ENCODE measurements at regions not wholly inside any gene's neighbourhood (a gene's known extent, or its start where the extent isn't known, plus 50 kb on each side); places are given as distances from the start of the nearest gene placed in this dataset.

- H3K36me3 Mint-ChIP-seq (ENCODE audit: insufficient read depth): peaks cover 3% of the 10 kb centered on the region
Observed at GRCh38 chr14:105797546-105797945, 271.2 kb downstream of the TMEM121 start.

GRCh38 chr14:105805701-105806100, 279.3 kb downstream of the TMEM121 start:
- H3K4me1 Mint-ChIP-seq (ENCODE audit: low read depth): no peaks in the 10 kb centered on the region
- H3K9me3 Mint-ChIP-seq (ENCODE audit: low read depth): peaks cover 63% of the 10 kb centered on the region
- no peak for DNase-seq (ENCODE audit: low spot score, unreplicated experiment)
- no peak overlapping the region for H3K4me3 Mint-ChIP-seq (ENCODE audit: low read depth)
- no peaks in the 10 kb centered on the region for H3K36me3 Mint-ChIP-seq (ENCODE audit: insufficient read depth)
- H3K27ac Mint-ChIP-seq: no peak overlapping the region
- no peaks in the 10 kb centered on the region for H3K27me3 Mint-ChIP-seq
- TF ChIP-seq, protein P1, sequence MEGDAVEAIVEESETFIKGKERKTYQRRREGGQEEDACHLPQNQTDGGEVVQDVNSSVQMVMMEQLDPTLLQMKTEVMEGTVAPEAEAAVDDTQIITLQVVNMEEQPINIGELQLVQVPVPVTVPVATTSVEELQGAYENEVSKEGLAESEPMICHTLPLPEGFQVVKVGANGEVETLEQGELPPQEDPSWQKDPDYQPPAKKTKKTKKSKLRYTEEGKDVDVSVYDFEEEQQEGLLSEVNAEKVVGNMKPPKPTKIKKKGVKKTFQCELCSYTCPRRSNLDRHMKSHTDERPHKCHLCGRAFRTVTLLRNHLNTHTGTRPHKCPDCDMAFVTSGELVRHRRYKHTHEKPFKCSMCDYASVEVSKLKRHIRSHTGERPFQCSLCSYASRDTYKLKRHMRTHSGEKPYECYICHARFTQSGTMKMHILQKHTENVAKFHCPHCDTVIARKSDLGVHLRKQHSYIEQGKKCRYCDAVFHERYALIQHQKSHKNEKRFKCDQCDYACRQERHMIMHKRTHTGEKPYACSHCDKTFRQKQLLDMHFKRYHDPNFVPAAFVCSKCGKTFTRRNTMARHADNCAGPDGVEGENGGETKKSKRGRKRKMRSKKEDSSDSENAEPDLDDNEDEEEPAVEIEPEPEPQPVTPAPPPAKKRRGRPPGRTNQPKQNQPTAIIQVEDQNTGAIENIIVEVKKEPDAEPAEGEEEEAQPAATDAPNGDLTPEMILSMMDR (IDR thresholded peaks at IDR 0.05; ENCODE audit: unreplicated experiment): no peak

More at GRCh38 chr14:105797546-105797945, 271.2 kb downstream of the TMEM121 start:
- Mint-ChIP-seq H3K27ac (no peak overlapping the region), H3K4me1 (ENCODE audit: low read depth) (no peaks in the 10 kb centered on the region), H3K27me3 (no peaks in the 10 kb centered on the region), H3K9me3 (ENCODE audit: low read depth) (peaks cover 67% of the 10 kb centered on the region), H3K4me3 (ENCODE audit: low read depth) (no peak overlapping the region)
- no peak for DNase-seq (ENCODE audit: low spot score, unreplicated experiment)
- TF ChIP-seq, protein P1 (IDR thresholded peaks at IDR 0.05; ENCODE audit: unreplicated experiment): no peak

- TF ChIP-seq, protein P1 (IDR thresholded peaks at IDR 0.05; ENCODE audit: unreplicated experiment): no peak
- H3K4me1 Mint-ChIP-seq (ENCODE audit: low read depth): no peaks in the 10 kb centered on the region
- no peak for DNase-seq (ENCODE audit: low spot score, unreplicated experiment)
- H3K9me3 Mint-ChIP-seq (ENCODE audit: low read depth): peaks cover 64% of the 10 kb centered on the region
- no peak overlapping the region for H3K4me3 Mint-ChIP-seq (ENCODE audit: low read depth)
- H3K27me3 Mint-ChIP-seq: no peaks in the 10 kb centered on the region
- peaks cover under 1% of the 10 kb centered on the region for H3K36me3 Mint-ChIP-seq (ENCODE audit: insufficient read depth)
- no peak overlapping the region for H3K27ac Mint-ChIP-seq
Observed at GRCh38 chr14:105806568-105806967, 280.2 kb downstream of the TMEM121 start.

DNA sequence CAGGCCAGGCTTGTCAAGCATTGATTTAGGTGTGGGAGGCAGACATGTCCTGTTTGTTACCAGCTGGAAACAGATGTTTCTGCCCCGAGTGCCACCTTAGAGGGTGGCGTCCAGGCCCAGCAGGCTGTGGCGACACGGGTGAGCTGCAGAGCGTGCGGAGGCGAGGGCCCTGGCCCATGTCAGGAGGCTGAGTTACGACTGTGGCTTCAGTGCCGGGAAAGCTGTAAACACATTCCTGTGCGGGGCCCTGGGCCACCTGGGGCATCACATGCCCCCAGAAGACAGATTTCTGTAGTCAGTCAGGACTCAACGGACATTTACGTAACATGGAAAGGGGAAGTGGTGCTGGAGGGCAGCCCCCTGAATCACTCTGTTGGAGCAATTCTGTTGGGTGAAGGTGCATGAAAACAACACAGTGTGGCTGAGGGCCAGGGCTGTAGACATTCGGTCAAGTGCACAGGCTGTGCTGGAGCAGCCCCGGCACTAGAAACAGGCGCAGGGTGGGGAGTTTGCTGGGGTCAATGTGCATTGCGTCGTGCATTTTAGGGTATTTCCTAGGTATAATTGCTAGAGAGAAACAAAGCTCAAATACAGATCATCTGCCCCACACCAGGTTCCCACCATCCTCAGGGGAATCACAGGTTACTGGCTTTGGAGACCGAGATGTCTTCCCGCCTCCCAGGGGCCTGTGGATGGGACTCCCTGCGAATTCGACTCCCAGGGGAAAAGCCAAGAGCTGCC, 291.8 kb downstream of the TMEM121 start:
- DNase-seq (ENCODE audit: low spot score, unreplicated experiment): no peak
- Mint-ChIP-seq H3K4me1 (ENCODE audit: low read depth) (no peaks in the 10 kb centered on the region), H3K36me3 (ENCODE audit: insufficient read depth) (peaks cover 9% of the 10 kb centered on the region), H3K27ac (no peak overlapping the region), H3K27me3 (no peaks in the 10 kb centered on the region), H3K9me3 (ENCODE audit: low read depth) (peaks cover 55% of the 10 kb centered on the region), H3K4me3 (ENCODE audit: low read depth) (no peak overlapping the region)
- TF ChIP-seq, protein P1 (IDR thresholded peaks at IDR 0.05; ENCODE audit: unreplicated experiment): no peak

- Mint-ChIP-seq H3K27ac (no peak overlapping the region), H3K36me3 (ENCODE audit: insufficient read depth) (peaks cover 9% of the 10 kb centered on the region), H3K27me3 (no peaks in the 10 kb centered on the region), H3K9me3 (ENCODE audit: low read depth) (peaks cover 57% of the 10 kb centered on the region), H3K4me1 (ENCODE audit: low read depth) (no peaks in the 10 kb centered on the region), H3K4me3 (ENCODE audit: low read depth) (no peak overlapping the region)
- DNase-seq (ENCODE audit: low spot score, unreplicated experiment): no peak
- TF ChIP-seq, protein P1 (IDR thresholded peaks at IDR 0.05; ENCODE audit: unreplicated experiment): no peak
Observed at GRCh38 chr14:105818712-105819005, 292.3 kb downstream of the TMEM121 start.

All from progenitor cell of endocrine pancreas (in vitro differentiated cells).